SHP77 (cell line): ENCODE measurements at regions not wholly inside any gene's neighbourhood (a gene's known extent, or its start where the extent isn't known, plus 50 kb on each side); places are given as distances from the start of the nearest gene placed in this dataset.
"Not testable (repeated sequence)": the region's sequence is repeated elsewhere in the genome, so short reads cannot be mapped to it uniquely, and the experiment has no call there.

Experiments used
- DNase-seq, 2 experiments: peaks; one replicate each; lab custom pipeline; 2025; lab: John Stamatoyannopoulos, UW

DNA sequence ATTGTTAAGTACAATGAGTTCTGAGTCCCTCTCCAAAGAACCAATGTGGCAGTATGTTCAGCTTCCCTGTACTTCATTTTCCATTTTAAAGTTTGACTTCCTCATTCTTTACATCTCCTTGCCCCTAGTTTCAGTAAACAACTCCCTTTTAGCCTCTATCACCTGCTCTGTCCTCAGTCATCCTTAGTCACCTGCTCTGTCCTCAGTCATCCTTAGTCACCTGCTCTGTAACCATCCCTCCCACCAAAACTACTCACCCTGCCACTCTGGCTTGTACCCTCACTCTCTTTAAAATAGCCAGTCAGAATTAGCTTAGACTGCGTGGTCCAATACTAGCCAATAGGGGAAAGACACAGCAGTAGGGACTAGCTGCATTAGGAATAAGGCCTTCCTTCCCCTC, 259.9 kb upstream of the TBL1XR1 start:
- not testable (repeated sequence) for DNase-seq

DNA sequence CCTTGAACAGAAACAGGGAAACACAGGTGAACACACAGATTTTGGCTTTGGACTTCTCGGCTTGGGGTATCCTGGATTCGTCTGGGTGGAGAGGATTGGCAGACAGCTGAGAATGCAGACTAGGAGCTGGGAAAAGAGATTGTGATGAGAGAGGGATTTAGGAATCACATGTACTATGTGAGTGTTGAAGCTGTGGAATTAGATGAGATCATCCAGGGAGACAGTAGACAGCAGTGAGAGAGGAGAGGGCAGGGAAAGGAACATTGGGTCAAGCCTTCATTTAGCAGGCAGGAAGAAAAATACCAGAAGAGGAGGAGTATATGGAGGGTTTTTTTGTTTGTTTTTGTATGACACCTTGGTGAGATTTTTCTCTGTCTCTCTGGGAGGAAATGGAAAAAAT, 262.1 kb upstream of the TBL1XR1 start:
- no peak for DNase-seq

GRCh38 chr3:177460047-177460446, 262.8 kb upstream of the TBL1XR1 start:
- DNase-seq: no peak

- DNase-seq: no peak
Observed at GRCh38 chr3:177461765-177462164, 264.5 kb upstream of the TBL1XR1 start.

- not testable (repeated sequence) for DNase-seq
Observed at GRCh38 chr3:177463341-177463740, 266.1 kb upstream of the TBL1XR1 start.

DNA sequence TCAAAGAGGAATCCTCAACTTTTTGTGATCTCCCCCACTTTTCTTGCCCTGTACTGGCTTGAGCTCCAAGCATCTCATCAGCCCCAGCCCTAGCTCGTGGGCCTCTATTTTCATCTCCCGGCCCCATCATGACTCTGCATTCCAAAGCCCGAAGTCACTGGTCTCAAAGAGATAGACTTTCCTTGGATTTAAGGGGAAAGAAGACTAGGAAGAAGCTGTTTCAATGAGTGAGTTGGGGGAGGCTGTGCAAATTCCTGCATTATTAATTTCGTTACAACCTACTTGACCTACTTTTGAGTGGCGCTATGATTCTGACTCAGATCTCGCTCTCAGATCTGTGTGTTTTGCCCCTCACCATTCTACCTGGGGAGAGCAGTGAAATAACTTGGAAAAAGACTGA, 266.6 kb upstream of the TBL1XR1 start:
- no peak for DNase-seq

DNA sequence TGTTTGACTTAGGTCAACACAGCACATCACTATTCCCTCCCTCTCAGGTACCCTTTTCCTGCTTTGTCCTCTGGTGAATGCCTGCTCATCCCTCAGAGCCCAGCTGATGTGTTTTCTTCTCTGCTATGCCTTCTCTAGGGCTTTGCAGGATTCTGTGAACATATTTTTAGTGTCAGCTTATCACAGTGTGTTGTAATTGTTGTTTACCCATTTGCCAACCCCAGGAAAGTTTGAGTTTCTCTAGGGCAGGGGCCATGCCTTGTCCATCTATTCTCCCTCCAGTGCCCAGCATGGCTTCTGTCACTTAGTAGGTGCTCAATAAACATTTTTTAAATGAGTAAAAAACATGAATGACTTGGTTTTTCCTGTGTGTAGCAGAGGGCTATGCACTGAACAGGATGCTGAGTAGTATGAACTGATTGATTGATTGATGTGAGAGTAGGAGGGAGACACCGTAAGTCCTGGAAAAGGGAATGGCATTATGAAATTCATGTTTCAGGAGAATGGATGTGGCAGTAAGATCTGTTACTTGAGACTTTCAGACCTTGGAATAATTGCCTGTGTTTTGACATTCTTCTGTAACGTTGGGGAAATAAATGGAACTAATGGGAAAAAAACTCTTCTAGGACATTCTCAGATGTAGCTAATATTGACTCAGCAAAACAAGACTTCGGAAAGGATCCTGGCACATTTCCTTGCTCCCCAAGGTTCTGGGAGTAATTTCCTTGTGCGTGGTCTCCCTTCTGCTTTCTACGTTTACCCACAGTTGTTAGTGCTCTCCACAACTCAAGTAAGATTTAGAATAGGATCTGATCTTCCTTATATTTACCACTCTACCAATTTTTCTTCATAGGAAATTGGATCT, 267.3 kb upstream of the TBL1XR1 start:
- peak in 1 of 2 experiments; percentile 6 for DNase-seq

DNA sequence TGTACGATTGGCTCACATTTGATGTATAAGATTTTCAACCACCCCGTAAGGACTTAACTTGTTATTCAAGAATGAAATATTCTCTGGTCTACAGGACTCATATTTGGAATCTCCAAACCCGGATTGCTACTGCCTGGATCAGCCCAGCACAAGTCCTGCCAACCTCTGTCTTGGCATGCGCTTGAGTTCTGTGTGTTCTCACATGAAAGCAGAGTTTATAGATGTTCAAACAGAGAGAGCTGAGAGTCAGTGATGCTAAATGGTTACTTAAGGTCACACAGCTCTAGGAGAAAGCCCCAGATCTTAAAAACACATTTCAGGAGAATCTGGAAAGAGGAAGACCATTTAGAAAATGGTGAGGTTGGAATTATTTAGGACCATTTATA, 268.0 kb upstream of the TBL1XR1 start:
- DNase-seq: no peak

DNA sequence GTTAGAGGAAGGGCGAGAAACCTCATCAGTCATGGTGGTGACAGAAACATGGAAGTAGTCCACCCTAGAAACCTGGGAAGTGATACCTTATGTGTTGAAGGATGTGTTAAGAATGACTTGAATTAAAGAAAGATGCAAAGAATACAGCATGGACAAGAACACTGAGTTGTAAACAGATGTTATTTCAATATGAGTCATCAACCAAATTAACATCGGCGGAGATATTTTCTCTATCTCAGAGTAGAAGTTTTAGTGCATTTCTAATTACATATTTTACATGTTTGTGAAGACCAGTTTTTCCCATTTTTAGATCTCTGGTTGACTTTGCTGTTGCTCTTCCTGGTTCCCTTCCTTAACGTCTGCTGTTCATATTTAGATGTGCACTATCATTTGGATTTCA, 268.8 kb upstream of the TBL1XR1 start:
- DNase-seq: no peak

- not testable (repeated sequence) for DNase-seq
Observed at GRCh38 chr3:177466622-177467021, 269.3 kb upstream of the TBL1XR1 start.

DNA sequence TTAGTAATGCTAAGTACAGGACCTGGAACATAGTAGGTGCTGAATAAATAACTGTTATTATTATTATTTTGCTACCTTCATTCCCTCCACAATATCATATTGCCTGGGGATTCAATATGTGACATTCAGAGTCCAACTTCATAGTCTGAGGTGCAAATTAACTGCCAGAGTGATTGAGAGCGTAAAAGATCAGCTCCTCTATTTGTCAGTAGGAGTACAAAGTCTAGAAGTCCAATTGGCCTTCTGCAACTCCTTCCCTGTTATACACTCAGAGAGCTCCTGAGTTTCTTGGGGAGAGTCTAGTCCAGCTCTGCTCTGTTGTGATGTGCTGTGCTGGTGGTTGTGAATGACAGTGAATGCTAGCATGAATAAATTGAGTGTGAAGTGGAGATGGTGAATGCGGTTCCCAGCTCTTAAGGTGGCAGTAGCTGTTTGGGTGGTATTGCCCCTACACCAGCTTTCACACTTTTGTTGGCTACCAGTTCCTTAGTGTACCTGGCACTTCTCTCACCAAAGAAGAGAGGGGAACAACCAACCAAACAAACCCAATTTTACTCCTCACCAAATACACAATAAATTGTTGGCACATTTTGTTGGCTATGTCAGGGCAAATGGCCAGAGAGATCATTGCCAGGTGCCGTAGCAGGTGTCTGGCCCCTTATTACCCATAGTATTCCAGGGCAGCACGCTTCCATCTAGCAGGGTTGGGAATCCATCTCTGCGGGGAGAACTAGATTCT, 270.1 kb upstream of the TBL1XR1 start:
- no peak for DNase-seq

DNA sequence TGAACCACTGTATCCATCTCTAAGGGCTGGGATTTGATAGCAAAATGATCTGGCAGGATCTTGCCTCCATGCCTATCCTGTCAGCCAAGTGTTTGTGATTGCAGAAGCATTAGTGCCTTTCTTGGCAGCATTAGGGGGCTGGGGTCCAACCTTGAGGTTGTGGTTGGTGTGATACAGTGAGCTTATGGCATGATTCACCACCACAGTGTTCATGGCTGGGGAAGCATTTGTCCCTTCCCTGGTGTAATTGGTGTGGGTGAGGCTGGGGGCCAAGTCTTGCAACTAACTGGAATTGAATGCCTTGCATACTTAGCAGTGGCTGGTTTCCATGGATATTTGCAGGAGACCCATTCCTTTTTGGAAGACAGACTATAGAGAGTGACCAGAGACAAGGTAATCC, 271.0 kb upstream of the TBL1XR1 start:
- DNase-seq: no peak

GRCh38 chr3:177468816-177469215, 271.5 kb upstream of the TBL1XR1 start:
- no peak for DNase-seq

DNA sequence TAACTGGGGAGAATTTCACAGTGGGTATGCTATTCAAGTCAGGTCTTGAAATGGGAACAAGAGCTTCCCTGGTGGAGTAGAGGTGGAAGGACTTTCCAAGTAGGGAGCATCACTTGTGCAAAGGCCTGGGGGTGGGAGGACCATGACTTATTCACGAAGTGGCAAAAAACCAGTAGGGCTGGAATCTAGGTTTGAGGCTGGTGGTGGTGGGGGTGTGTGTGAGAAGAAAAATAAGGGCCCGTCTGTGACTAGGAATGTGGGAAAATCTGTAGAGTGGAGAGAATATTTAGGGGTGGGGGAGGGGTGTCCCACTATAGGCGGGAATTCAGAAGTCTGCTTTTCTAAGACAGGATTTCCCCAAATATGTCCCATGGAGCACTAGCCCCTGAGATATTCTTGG, 271.9 kb upstream of the TBL1XR1 start:
- DNase-seq: no peak

- no peak for DNase-seq
Observed at GRCh38 chr3:177470197-177470941, 273.1 kb upstream of the TBL1XR1 start.

GRCh38 chr3:177471733-177472480, 274.6 kb upstream of the TBL1XR1 start:
- DNase-seq: no peak

DNA sequence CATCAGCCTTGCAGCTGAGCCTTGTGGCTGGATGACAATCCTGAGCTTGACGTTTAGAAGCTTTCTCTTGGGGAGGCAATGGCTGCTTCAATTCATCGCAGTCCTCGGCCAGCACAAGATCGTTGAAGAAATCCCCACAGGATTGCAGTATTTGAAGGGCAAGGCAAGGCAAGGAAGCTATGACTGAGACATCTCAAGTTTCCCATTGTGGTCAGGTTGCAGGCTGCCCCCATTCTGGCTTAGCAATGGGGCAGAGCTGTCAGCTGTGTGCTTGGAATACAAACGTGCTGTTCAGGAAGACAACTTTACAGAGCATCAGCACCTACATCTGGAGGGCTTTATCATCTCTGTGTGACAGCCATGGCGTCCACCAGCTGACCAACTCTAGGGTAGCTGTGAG, 275.9 kb upstream of the TBL1XR1 start:
- no peak for DNase-seq

DNA sequence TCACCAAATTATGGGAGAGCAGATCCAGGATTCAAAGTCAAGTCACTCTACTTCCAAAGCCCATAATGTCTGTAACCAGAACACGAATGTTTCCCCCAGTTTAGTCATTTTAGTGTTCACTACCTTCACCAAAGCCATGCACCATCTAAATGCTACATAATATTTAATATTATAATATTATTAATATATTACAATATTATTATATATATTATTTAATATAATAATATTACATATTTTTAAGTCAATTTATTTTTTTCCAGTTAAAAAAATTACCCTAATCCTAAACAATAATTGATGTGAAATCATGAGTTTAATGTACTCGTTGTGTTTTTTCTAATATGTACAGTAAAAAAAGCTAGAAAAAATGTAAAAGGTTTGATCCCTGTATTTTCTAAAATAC, 276.6 kb upstream of the TBL1XR1 start:
- DNase-seq: no peak

GRCh38 chr3:177474652-177475355, 277.5 kb upstream of the TBL1XR1 start:
- peak; percentile 11 to 28 for DNase-seq

DNA sequence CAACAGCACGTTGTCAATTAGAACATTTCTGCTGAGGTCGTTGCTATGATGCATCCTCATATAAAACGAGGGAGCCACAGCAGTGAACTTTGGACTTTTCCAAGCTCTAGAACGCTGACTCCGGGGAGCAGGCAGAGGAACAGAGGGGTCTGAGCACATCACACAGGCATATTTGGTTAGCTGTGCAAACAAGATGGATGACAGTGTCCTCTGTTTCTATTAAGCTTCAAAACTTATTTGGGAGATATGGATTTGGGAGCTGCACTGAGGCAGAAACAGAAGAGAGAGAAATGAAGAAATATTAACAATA, 278.0 kb upstream of the TBL1XR1 start:
- DNase-seq: peak in 1 of 2 experiments; percentile 57

- no peak for DNase-seq
Observed at GRCh38 chr3:177476495-177476894, 279.2 kb upstream of the TBL1XR1 start.
